Activated T-cell treated with anti-CD3 and anti-CD28 coated beads, Interleukin-2, amount 50 U/mL, for 72 hours (primary cell): ENCODE measurements at regions not wholly inside any gene's neighbourhood (a gene's known extent, or its start where the extent isn't known, plus 50 kb on each side); places are given as distances from the start of the nearest gene placed in this dataset.

Experiments used
- ATAC-seq, 2 donors: fragments of 150-1000 bp; cut with Tn5 transposase; replicated peaks in 1 of 2; 2 replicates each; pipeline ENCODE4 v1.10.0; 2021; ENCODE audit warnings: moderate library complexity in 2 of 2, mild to moderate bottlenecking in 1 of 2
- DNase-seq, 2 donors: peaks; one replicate each; pipeline ENCODE4 v3.0.0; 2021 to 2022; ENCODE audit warnings: mixed read lengths in 1 of 2
- H3K27ac Mint-ChIP-seq: one replicate; pipeline ENCODE4 v1.8.0; 2022; ENCODE audit warnings: mild to moderate bottlenecking, moderate library complexity, mixed read lengths
- H3K27me3 Mint-ChIP-seq: one replicate; pipeline ENCODE4 v1.8.0; 2022; ENCODE audit warnings: low read depth, mixed read lengths
- H3K36me3 Mint-ChIP-seq, 2 donors: one replicate each; pipeline ENCODE4 v1.8.0; 2022; ENCODE audit warnings: mixed read lengths in 2 of 2, mild to moderate bottlenecking in 1 of 2; ENCODE audit not compliant: insufficient read depth in 2 of 2
- H3K4me1 Mint-ChIP-seq: one replicate; pipeline ENCODE4 v1.8.0; 2022; ENCODE audit warnings: low read depth, mixed read lengths
- H3K4me3 Mint-ChIP-seq, 2 donors: one replicate each; pipeline ENCODE4 v1.8.0; 2022; ENCODE audit warnings: mild to moderate bottlenecking in 2 of 2, mixed read lengths in 2 of 2, moderate library complexity in 2 of 2
- H3K9me3 Mint-ChIP-seq, 2 donors: one replicate each; pipeline ENCODE4 v1.8.0; 2022; ENCODE audit warnings: mixed read lengths in 2 of 2

- Mint-ChIP-seq H3K4me3 (no peak overlapping the region), H3K9me3 (no peaks in the 10 kb centered on the region), H3K27ac (no peak overlapping the region), H3K27me3 (peaks cover 6% of the 10 kb centered on the region), H3K4me1 (no peaks in the 10 kb centered on the region), H3K36me3 (no peaks in the 10 kb centered on the region)
- DNase-seq (no peak), ATAC-seq (no peak)
Measured at GRCh38 chr17:79379700-79380445, 231.0 kb downstream of the RBFOX3 start.

DNA sequence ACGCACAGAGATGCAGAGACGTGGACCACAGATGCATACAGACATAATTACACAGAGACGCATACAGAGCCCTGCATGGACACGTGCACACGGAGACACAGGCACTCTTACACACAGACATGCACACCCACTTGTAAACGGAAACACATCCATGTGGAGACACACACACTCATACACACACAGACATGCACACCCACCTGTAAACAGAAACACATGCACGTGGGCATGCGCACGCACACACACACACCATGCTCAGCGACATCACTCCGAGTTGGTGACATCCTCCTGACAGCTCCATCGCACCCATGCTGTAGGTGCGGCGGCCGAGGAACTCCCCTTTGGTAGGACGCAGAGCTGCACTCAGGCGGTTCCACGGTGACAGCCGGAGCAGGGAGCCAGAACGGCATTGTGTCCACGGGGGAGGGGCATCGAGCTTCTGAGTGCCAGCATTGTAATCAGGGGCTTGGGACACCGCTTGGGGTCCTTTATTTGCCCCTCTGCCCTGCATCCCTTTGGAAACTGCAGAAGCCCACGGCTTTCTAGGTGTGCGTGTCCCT lies 233.5 kb downstream of the RBFOX3 start:
- Mint-ChIP-seq H3K36me3 (no peaks in the 10 kb centered on the region), H3K4me1 (no peaks in the 10 kb centered on the region), H3K9me3 (no peaks in the 10 kb centered on the region), H3K4me3 (no peak overlapping the region), H3K27me3 (peaks cover 12% of the 10 kb centered on the region), H3K27ac (no peak overlapping the region)
- ATAC-seq (no peak), DNase-seq (no peak)

DNA sequence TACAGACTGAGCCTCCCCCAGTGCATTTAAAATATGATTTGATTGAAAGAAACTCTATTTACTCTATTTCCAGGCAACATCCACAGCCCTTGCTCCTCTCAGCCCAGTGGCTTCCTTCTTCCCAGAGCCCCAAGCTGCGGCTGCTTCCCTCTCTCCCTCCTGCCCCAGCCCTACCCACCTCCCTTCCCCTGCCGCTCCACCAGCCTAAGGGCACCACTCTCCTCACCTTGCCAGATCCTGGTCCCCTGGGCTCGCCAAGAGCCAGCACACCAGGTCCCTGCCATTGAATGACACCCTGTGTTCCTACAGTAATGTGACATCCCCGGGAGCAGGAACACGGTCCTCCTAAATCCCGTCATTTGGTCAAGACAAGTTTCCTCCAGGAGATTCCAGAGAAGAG lies 236.0 kb downstream of the RBFOX3 start:
- DNase-seq (no peak), ATAC-seq (no peak)
- Mint-ChIP-seq H3K36me3 (no peaks in the 10 kb centered on the region), H3K4me3 (no peak overlapping the region), H3K27me3 (peaks cover 16% of the 10 kb centered on the region), H3K4me1 (no peaks in the 10 kb centered on the region), H3K9me3 (no peaks in the 10 kb centered on the region), H3K27ac (no peak overlapping the region)

- H3K27ac Mint-ChIP-seq: no peak overlapping the region
- no peak for ATAC-seq
- no peaks in the 10 kb centered on the region for H3K9me3 Mint-ChIP-seq
- no peak for DNase-seq
- H3K4me1 Mint-ChIP-seq: no peaks in the 10 kb centered on the region
- no peaks in the 10 kb centered on the region for H3K36me3 Mint-ChIP-seq
- peaks cover 12% of the 10 kb centered on the region for H3K27me3 Mint-ChIP-seq
- no peak overlapping the region for H3K4me3 Mint-ChIP-seq
Measured at GRCh38 chr17:79374087-79374689, 236.7 kb downstream of the RBFOX3 start.

DNA sequence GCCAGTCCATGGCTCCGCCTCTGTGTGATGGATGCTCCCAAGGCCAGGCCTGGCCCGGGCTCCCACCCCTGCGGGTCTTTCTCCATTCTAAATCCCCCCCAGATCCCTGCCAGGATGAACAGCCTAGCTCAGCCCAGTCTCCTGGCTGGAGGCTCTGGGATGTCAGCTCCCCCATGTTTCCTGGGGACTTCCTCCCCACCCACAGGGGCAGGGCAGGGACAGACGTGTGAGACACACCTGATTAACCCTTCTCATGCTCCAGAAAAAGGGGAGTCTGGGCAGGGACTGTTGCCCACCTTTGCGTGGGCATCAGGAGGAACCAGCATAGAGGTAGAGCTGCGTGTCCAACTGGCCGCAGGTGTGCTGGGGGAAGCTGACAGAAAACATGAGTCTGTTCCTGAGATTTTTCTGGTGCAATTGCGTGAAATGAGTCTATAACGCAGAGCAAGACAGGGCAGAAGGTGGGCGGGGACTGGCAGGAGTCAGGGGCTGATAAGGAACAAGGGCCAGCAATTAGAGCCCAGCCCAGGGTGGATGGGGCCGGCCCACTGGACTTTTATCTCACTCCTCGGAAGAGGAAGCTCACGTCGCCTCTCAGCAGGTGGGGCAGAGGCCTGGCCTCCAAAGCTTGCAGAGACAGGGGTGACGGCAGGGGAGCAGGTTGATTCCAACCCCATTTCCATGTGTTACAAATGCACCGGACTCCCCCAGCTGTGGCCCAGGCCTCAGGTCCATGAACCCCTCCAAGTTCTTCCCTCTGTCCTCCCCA lies 238.2 kb downstream of the RBFOX3 start:
- Mint-ChIP-seq H3K9me3 (no peaks in the 10 kb centered on the region), H3K4me1 (no peaks in the 10 kb centered on the region), H3K27me3 (peaks cover 12% of the 10 kb centered on the region), H3K36me3 (no peaks in the 10 kb centered on the region), H3K4me3 (no peak overlapping the region), H3K27ac (no peak overlapping the region)
- no peak for ATAC-seq
- DNase-seq: no peak

DNA sequence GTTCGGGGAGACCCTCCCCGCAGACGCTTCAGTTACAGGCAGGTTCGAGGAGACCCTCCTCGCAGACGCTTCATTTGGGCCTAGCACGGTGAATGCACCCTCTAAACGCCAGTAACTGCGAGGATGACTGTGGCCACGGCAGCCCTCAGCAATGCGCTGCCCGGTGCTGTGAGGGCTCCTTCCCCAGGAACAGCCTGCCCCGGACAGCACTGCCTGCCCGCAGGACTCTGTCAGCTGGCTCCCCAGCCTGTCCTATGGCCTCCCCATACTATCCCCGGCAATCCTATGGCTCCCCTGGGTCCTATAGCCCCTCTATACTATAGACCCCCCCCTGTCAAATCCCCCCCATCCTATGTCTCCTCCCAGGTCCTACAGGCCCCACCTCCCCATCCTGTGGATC lies 238.9 kb downstream of the RBFOX3 start:
- ATAC-seq (no peak), DNase-seq (no peak)
- Mint-ChIP-seq H3K27ac (no peak overlapping the region), H3K4me3 (no peak overlapping the region), H3K36me3 (no peaks in the 10 kb centered on the region), H3K9me3 (no peaks in the 10 kb centered on the region), H3K27me3 (peaks cover 12% of the 10 kb centered on the region), H3K4me1 (no peaks in the 10 kb centered on the region)

GRCh38 chr17:79370594-79370993 lies 240.3 kb downstream of the RBFOX3 start:
- H3K4me3 Mint-ChIP-seq: no peak overlapping the region
- no peak for ATAC-seq
- no peaks in the 10 kb centered on the region for H3K36me3 Mint-ChIP-seq
- peaks cover 12% of the 10 kb centered on the region for H3K27me3 Mint-ChIP-seq
- DNase-seq: no peak
- no peak overlapping the region for H3K27ac Mint-ChIP-seq
- H3K4me1 Mint-ChIP-seq: no peaks in the 10 kb centered on the region
- H3K9me3 Mint-ChIP-seq: no peaks in the 10 kb centered on the region

GRCh38 chr17:79370126-79370525 lies 240.7 kb downstream of the RBFOX3 start:
- Mint-ChIP-seq H3K9me3 (no peaks in the 10 kb centered on the region), H3K4me3 (no peak overlapping the region), H3K27me3 (peaks cover 12% of the 10 kb centered on the region), H3K36me3 (no peaks in the 10 kb centered on the region), H3K4me1 (no peaks in the 10 kb centered on the region), H3K27ac (no peak overlapping the region)
- ATAC-seq: no peak
- no peak for DNase-seq

DNA sequence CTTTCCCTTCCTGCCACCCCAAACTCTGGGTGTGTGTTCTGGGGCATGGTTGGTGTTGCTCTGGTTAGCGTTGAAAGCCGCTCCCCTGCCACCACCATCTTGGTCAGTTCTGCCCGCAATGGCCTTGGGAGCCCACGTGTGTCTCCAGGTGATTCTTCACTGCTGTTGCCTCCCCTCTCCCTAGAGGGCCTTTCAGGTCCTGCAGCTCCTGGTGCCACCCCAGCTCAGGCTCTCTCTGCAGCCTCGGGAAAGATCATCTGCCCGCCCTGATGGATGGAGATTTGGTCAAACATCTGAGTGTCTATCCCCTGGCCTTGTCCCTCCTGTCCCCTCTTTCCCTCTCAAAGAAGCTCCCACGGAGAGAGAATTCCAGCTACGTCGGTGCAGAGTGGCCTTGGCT lies 241.3 kb downstream of the RBFOX3 start:
- no peak for ATAC-seq
- H3K27ac Mint-ChIP-seq: no peak overlapping the region
- DNase-seq: no peak
- H3K27me3 Mint-ChIP-seq: peaks cover 12% of the 10 kb centered on the region
- no peak overlapping the region for H3K4me3 Mint-ChIP-seq
- no peaks in the 10 kb centered on the region for H3K4me1 Mint-ChIP-seq
- no peaks in the 10 kb centered on the region for H3K36me3 Mint-ChIP-seq
- no peaks in the 10 kb centered on the region for H3K9me3 Mint-ChIP-seq

- ATAC-seq (no peak), DNase-seq (no peak)
- H3K9me3 Mint-ChIP-seq: no peaks in the 10 kb centered on the region
- no peak overlapping the region for H3K27ac Mint-ChIP-seq
- no peaks in the 10 kb centered on the region for H3K36me3 Mint-ChIP-seq
- peaks cover 10% of the 10 kb centered on the region for H3K27me3 Mint-ChIP-seq
- no peak overlapping the region for H3K4me3 Mint-ChIP-seq
- no peaks in the 10 kb centered on the region for H3K4me1 Mint-ChIP-seq
Measured at GRCh38 chr17:79369001-79369400, 241.8 kb downstream of the RBFOX3 start.

GRCh38 chr17:79368521-79368920 lies 242.3 kb downstream of the RBFOX3 start:
- H3K4me3 Mint-ChIP-seq: no peak overlapping the region
- H3K27ac Mint-ChIP-seq: no peak overlapping the region
- no peaks in the 10 kb centered on the region for H3K9me3 Mint-ChIP-seq
- no peak for ATAC-seq
- no peak for DNase-seq
- H3K4me1 Mint-ChIP-seq: no peaks in the 10 kb centered on the region
- peaks cover 7% of the 10 kb centered on the region for H3K27me3 Mint-ChIP-seq
- no peaks in the 10 kb centered on the region for H3K36me3 Mint-ChIP-seq

DNA sequence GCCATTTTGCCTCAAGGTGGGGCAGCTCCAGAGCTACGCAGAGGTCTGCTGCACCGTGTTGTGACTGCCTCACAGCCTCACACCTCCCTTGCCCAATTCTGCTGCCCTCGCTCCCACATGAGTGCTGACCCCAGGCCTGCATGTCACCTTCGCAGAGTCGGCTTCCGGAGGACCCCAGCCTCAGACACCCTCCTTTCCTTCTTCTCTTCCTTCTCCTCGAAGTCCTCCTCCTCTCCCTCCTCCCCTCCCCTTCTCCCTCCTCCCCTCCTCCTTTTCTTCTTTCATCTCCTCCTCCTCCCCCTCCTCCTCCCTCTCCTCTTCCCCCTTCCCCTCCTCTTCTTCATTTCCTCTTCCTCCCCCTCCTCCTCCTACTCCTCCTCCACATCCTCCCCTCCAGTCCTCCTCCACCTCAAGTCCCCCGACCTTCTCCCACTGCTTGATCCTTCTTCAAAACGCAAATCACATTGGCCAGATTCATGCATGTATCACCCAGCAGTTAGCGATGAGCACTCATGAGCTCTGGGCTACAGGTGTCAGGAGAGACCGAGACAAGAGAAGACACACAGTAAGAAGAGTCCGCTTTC lies 243.8 kb downstream of the RBFOX3 start:
- peaks cover 7% of the 10 kb centered on the region for H3K27me3 Mint-ChIP-seq

More for the DNA sequence above, 243.8 kb downstream of the RBFOX3 start:
- Mint-ChIP-seq H3K4me1 (no peaks in the 10 kb centered on the region), H3K9me3 (no peaks in the 10 kb centered on the region), H3K36me3 (no peaks in the 10 kb centered on the region), H3K4me3 (no peak overlapping the region), H3K27ac (no peak overlapping the region)
- DNase-seq: no peak
- ATAC-seq: no peak
